Endothelial cell (in vitro differentiated cells): ENCODE measurements at regions not wholly inside any gene's neighbourhood (a gene's known extent, or its start where the extent isn't known, plus 50 kb on each side); places are given as distances from the start of the nearest gene placed in this dataset.

Experiments used
- DNase-seq: peaks from one replicate; pipeline ENCODE4 v3.0.0; 2021; ENCODE audit warnings: low spot score
- H3K27ac Mint-ChIP-seq: one replicate; pipeline ENCODE4 v1.8.0; 2021; ENCODE audit warnings: mixed read lengths, inconsistent platforms; ENCODE audit not compliant: unreplicated experiment
- H3K27me3 Mint-ChIP-seq: one replicate; pipeline ENCODE4 v1.8.0; 2021; ENCODE audit warnings: mild to moderate bottlenecking, moderate library complexity, mixed read lengths, inconsistent platforms; ENCODE audit not compliant: unreplicated experiment
- H3K36me3 Mint-ChIP-seq: one replicate; pipeline ENCODE4 v1.8.0; 2021; ENCODE audit warnings: mild to moderate bottlenecking, low read depth, mixed read lengths, inconsistent platforms; ENCODE audit not compliant: unreplicated experiment
- H3K4me1 Mint-ChIP-seq: one replicate; pipeline ENCODE4 v1.8.0; 2021; ENCODE audit warnings: mild to moderate bottlenecking, mixed read lengths, inconsistent platforms; ENCODE audit not compliant: unreplicated experiment
- H3K4me3 Mint-ChIP-seq: one replicate; pipeline ENCODE4 v1.8.0; 2021; ENCODE audit warnings: mild to moderate bottlenecking, mixed read lengths, inconsistent platforms; ENCODE audit not compliant: unreplicated experiment
- H3K9me3 Mint-ChIP-seq: one replicate; pipeline ENCODE4 v1.8.0; 2021; ENCODE audit warnings: mixed read lengths, inconsistent platforms; ENCODE audit not compliant: unreplicated experiment
- TF ChIP-seq, protein P1 (sequence below): fragments of 200-600 bp; sonication (generic); IDR thresholded peaks from one replicate; pipeline ENCODE4 v1.5.0; 2021; ENCODE audit warnings: antibody characterized with exemption; ENCODE audit not compliant: unreplicated experiment

DNA sequence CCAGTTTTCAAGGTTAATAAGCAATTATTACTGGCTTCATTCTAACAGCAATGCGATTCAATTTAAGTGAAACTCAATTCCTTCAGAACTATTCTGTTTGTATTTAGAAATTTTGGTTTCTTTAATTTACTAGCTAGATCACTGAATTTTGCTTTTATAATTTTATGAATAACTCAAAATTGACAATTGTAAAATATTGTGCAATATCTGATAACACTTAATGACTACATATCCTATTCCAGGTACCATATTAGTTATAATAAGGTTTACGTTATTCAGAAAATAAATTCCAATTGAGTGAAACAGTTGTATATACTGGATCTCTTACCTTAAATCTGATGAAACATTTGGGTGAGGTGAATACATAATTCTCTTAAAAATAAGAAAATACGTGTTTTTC is 1348.3 kb upstream of the CDH6 start:
- H3K27me3 Mint-ChIP-seq, result peaks cover 1% of the 10 kb centered on the region
- DNase-seq, result no peak
- no peaks in the 10 kb centered on the region for H3K36me3 Mint-ChIP-seq
- H3K4me3 Mint-ChIP-seq, result no peak overlapping the region
- TF ChIP-seq, protein P1, sequence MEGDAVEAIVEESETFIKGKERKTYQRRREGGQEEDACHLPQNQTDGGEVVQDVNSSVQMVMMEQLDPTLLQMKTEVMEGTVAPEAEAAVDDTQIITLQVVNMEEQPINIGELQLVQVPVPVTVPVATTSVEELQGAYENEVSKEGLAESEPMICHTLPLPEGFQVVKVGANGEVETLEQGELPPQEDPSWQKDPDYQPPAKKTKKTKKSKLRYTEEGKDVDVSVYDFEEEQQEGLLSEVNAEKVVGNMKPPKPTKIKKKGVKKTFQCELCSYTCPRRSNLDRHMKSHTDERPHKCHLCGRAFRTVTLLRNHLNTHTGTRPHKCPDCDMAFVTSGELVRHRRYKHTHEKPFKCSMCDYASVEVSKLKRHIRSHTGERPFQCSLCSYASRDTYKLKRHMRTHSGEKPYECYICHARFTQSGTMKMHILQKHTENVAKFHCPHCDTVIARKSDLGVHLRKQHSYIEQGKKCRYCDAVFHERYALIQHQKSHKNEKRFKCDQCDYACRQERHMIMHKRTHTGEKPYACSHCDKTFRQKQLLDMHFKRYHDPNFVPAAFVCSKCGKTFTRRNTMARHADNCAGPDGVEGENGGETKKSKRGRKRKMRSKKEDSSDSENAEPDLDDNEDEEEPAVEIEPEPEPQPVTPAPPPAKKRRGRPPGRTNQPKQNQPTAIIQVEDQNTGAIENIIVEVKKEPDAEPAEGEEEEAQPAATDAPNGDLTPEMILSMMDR, result no peak
- H3K9me3 Mint-ChIP-seq, result no peaks in the 10 kb centered on the region
- no peaks in the 10 kb centered on the region for H3K4me1 Mint-ChIP-seq
- H3K27ac Mint-ChIP-seq, result no peak overlapping the region

DNA sequence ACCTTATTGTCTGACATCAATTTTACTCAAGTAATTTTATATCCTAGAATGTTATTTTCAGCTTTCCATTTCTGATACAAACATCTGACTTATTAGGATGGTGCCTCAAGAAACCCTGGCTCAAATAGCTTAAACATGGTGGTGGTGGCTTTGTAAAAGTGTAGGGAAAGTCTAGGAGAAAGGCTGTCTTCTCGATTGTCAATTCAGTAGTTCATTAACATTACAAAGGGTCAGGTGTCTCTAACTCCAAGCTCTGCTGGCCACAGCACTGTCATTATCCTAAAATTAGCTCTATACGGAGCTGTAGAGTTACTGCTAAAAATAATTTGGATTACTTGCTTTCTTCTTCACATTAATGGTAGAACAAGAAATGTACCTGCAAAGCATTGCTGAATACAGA is 1360.1 kb upstream of the CDH6 start:
- Mint-ChIP-seq H3K9me3 (no peaks in the 10 kb centered on the region), H3K4me1 (no peaks in the 10 kb centered on the region), H3K27ac (no peak overlapping the region), H3K27me3 (no peaks in the 10 kb centered on the region), H3K4me3 (no peak overlapping the region), H3K36me3 (no peaks in the 10 kb centered on the region)
- DNase-seq, result no peak
- TF ChIP-seq, protein P1, result no peak

DNA sequence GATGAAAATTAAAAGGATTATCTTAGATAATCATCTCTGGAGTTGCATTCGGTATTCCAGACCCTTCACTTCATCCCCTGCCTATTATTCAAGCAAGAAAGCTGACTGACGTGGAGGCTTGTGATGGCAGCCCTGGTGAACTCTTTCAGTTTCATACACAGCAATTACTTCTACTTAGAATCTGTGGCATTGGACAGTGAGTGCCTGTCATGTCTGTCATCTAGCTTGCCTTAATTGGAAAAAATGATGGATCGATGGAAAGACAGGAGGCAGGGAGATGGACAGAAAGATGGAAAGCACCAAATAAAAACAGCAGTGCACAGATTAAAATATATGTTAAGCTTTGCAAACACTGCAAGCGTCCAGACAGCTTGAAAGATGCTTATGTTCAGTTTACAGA is 1371.0 kb upstream of the CDH6 start:
- Mint-ChIP-seq H3K27me3 (no peaks in the 10 kb centered on the region), H3K36me3 (no peaks in the 10 kb centered on the region), H3K9me3 (no peaks in the 10 kb centered on the region), H3K4me1 (peaks cover 15% of the 10 kb centered on the region), H3K27ac (no peak overlapping the region), H3K4me3 (no peak overlapping the region)
- TF ChIP-seq, protein P1, result no peak
- DNase-seq, result no peak

DNA sequence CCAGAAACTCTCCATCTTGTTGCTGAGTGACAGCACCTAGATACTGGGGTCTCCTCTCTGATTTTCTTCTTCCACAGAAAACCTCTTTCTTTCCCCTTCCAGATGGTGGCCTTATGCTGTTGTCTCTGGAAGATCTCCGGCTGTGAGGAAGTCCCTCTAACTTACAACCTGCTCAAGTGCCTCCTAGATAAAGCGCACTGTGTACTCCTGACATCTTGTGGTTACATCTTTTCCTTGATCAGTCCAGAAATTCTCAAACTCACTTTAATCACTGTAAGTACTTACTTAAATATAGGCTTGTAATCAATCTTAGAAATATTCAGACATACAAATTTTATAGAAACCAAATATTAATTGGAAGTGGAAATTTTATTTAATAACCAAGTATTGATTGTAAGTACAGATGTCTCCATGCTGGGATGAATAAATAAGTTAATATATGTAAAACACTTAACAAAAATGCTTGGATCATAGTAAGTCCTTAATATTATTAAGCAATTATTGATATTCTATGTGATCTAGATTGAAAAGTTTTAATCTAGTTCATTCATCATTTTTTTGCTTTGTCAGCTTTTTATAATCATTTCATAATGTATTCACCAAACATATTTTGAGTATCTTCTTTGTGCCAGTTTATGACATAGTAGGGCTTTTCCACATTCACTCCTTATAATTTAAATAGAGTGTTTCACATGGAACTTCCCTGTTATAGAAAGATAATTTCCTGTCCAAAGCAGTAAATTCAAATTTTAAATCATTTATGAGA is 1381.4 kb upstream of the CDH6 start:
- Mint-ChIP-seq H3K4me1 (no peaks in the 10 kb centered on the region), H3K36me3 (no peaks in the 10 kb centered on the region), H3K27ac (no peak overlapping the region), H3K27me3 (peaks cover 3% of the 10 kb centered on the region), H3K4me3 (no peak overlapping the region), H3K9me3 (no peaks in the 10 kb centered on the region)
- DNase-seq, result no peak
- TF ChIP-seq, protein P1, result no peak

DNA sequence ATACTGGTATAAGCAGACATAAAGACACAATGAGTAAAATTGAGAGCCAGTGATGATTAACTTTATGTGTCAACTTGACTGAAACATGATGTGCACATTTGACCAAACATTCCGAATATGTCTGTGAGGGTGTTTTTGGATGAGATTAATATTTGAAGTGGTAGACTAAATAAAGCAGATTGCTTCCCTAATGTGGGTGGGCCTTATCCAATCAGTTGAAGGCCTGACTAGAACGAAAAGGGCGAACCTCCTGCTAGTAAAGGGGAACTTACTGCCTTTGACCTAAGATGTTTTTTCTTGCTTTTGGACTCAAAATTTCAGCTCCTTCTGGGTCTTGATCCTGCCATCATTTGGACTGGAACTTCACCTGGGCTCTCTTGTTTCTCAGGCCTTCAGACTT is 1387.7 kb upstream of the CDH6 start:
- Mint-ChIP-seq H3K9me3 (no peaks in the 10 kb centered on the region), H3K27ac (no peak overlapping the region), H3K27me3 (peaks cover 2% of the 10 kb centered on the region), H3K36me3 (no peaks in the 10 kb centered on the region), H3K4me3 (no peak overlapping the region), H3K4me1 (no peaks in the 10 kb centered on the region)
- DNase-seq, result no peak
- TF ChIP-seq, protein P1, result no peak
